PFSK-1 (cell line): ENCODE measurements at regions not wholly inside any gene's neighbourhood (a gene's known extent, or its start where the extent isn't known, plus 50 kb on each side); places are given as distances from the start of the nearest gene placed in this dataset.

ENCODE experiments used
- FOXP2 ChIP-seq: optimal IDR thresholded peaks from 2 replicates; pipeline ENCODE3; 2011; ENCODE audit warnings: borderline replicate concordance, control low read depth, inconsistent platforms; ENCODE audit not compliant: insufficient read depth; ENCODE audit errors: extremely low read length, extremely low read depth
- POLR2AphosphoS5 ChIP-seq: IDR thresholded peaks from 2 replicates; pipeline ENCODE4 v1.6.1; 2012; ENCODE audit warnings: low read depth, mild to moderate bottlenecking, control low read depth, low read length, moderate library complexity
- REST ChIP-seq, 2 experiments: IDR thresholded peaks; 2 replicates each; pipeline versions ENCODE4 v1.6.1 to v1.8.0; 2011 to 2012; ENCODE audit warnings: low read depth in 2 of 2, low read length in 2 of 2, control low read depth in 1 of 2, inconsistent platforms in 1 of 2, mild to moderate bottlenecking in 1 of 2, moderate library complexity in 1 of 2; ENCODE audit not compliant: insufficient read depth in 1 of 2
- SIN3A ChIP-seq: IDR thresholded peaks from 2 replicates; pipeline ENCODE4 v1.6.1; 2012; ENCODE audit warnings: mild to moderate bottlenecking, low read length, moderate library complexity, borderline replicate concordance; ENCODE audit not compliant: insufficient read depth
- TAF1 ChIP-seq: IDR thresholded peaks from 2 replicates; pipeline ENCODE4 v1.6.1; 2012; ENCODE audit warnings: low read length, control low read depth, borderline replicate concordance; ENCODE audit not compliant: insufficient read depth

DNA sequence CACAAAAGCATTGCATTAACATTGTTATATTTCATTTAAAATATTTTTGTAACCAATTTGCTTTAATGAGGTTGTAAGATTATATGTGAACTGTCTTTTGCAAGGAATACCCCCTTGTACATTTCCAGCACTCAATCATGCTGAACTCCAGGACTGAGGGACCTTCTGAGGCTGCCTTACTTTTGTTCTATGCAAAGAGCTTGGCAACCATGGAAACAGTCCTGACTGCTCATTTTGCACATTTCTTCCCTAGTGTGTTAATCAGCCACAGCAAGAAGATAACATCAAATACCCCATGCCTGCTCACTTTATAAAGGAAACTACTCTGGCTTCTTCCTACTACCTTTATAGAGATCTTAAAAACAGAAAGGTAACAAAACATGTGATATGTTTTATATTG lies 355.6 kb upstream of the IZUMO3 start:
- TF ChIP-seq REST (IDR thresholded peaks at IDR 0.05; ENCODE audit: insufficient read depth in 1 of 2, low read depth in 2 of 2, low read length in 2 of 2): no peak
- no peak for TF ChIP-seq POLR2AphosphoS5
- TF ChIP-seq SIN3A: no peak
- no peak for TF ChIP-seq TAF1
- no peak for TF ChIP-seq FOXP2
